GM18505 (cell line): ENCODE measurements at regions not wholly inside any gene's neighbourhood (a gene's known extent, or its start where the extent isn't known, plus 50 kb on each side); places are given as distances from the start of the nearest gene placed in this dataset.

Source experiments
- ATAC-seq: cut with Tn5 transposase; IDR thresholded peaks from one replicate; pipeline ENCODE4 v1.9.1; 2021; ENCODE audit not compliant: unreplicated experiment
- POLR2A ChIP-seq: IDR thresholded peaks from 4 replicates; pipeline ENCODE4 v1.6.1; 2011; ENCODE audit warnings: borderline replicate concordance; ENCODE audit not compliant: insufficient read depth, insufficient read length; ENCODE audit errors: extremely low read depth

- ATAC-seq = no peak
- no peak for TF ChIP-seq POLR2A
These were observed 660.2 kb upstream of the API5 start for GRCh38 chr11:42651621-42652020.

DNA sequence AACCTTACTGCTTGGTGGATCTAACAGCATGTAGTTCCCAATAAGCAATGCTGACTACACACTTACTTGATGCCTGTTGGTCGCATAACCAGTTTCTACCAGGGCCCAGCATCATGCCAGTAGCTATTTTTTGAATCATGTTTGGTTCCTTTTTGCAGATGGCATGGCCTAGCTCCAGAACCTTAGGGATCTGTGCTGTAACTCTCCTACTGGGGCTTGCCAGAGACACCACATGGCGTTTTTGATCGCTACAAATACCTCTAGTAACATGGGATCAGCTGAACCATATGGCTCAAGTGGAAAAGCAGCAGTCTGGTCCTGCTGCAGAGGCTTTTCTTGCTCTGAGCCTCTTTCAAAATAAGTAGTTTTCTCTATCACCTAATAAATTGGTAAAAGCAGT lies 654.6 kb upstream of the API5 start:
- no peak for TF ChIP-seq POLR2A
- no peak for ATAC-seq

- no peak for TF ChIP-seq POLR2A
- no peak for ATAC-seq
These were observed 649.9 kb upstream of the API5 start for GRCh38 chr11:42661942-42662341.

DNA sequence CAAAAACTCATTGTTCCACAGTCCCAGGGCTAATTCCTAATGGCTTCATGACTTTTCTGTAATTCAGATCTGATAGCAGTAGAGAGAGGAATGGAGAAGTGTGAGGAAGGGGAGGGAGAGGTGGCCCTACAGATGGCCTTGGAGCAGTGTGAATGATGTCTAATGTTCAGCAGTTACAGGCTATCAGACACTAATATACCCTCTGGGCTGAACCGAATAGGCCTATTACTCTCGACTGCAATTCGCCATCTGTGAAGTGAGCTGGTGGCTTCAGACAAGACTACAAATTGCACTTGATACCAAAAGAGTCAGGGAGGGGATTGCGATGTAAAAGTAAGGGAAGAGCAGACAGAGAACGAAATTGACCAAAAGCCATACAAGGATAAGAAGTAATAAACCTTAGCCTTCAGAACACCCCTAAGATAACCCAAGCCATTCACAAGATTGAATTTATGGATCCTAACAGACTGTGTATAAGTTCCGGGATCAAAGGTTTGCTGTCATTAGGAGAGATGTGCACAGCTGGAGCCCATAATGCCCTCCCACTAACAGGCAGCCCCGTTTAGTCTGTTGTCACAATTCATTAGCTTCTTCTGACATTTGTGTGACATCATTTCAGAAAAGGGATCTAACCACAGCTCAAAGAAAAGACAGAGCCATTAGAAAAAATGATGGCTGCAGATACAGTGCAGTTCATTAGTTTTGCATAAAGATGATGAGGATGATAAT lies 642.4 kb upstream of the API5 start:
- no peak for TF ChIP-seq POLR2A
- ATAC-seq = no peak

GRCh38 chr11:42674436-42674835 lies 637.4 kb upstream of the API5 start:
- TF ChIP-seq POLR2A = no peak
- ATAC-seq = no peak

- TF ChIP-seq POLR2A = no peak
- no peak for ATAC-seq
These were observed 604.3 kb upstream of the API5 start for GRCh38 chr11:42707541-42707940.

- no peak for TF ChIP-seq POLR2A
- no peak for ATAC-seq
These were observed 602.6 kb upstream of the API5 start for GRCh38 chr11:42709216-42709615.

GRCh38 chr11:42713279-42713678 lies 598.5 kb upstream of the API5 start:
- no peak for TF ChIP-seq POLR2A
- no peak for ATAC-seq

DNA sequence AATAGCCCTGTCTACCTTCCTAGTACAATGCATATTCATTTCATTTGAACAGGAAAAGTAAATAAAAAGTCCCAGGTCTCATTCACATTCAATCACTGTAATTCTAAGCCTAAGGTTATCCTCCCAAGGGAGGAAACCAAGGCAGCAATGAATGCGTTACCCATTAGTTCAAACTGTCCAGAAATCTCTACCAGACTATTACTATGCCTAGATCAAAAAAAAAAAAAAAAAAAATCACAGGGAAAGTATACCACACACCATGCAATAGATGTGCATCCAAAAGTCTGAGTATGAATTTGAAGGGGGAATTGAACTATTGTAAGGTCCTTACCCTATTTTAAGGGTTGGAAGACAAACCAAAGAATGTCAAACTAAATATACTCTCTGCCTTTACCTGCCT lies 598.0 kb upstream of the API5 start:
- ATAC-seq = no peak
- TF ChIP-seq POLR2A = no peak

- no peak for TF ChIP-seq POLR2A
- ATAC-seq = no peak
These were observed 590.9 kb upstream of the API5 start for GRCh38 chr11:42720716-42721563.

- no peak for TF ChIP-seq POLR2A
- no peak for ATAC-seq
These were observed 583.9 kb upstream of the API5 start for GRCh38 chr11:42727879-42728278.

GRCh38 chr11:42762348-42762747 lies 549.4 kb upstream of the API5 start:
- ATAC-seq = no peak
- TF ChIP-seq POLR2A = no peak

- ATAC-seq = no peak
- no peak for TF ChIP-seq POLR2A
These were observed 546.9 kb upstream of the API5 start for GRCh38 chr11:42764936-42765335.

GRCh38 chr11:42768576-42768975 lies 543.2 kb upstream of the API5 start:
- ATAC-seq = no peak

More at GRCh38 chr11:42768576-42768975, 543.2 kb upstream of the API5 start:
- no peak for TF ChIP-seq POLR2A
